Choroid plexus epithelial cell (primary cell): ENCODE measurements at regions not wholly inside any gene's neighbourhood (a gene's known extent, or its start where the extent isn't known, plus 50 kb on each side); places are given as distances from the start of the nearest gene placed in this dataset.

Experiments
- DNase-seq: peaks from one replicate; pipeline ENCODE4 v3.0.0-alpha.2; 2010; ENCODE audit warnings: low read depth
- H3K4me3 ChIP-seq: 2 replicates; pipeline ENCODE4 v1.5.1; 2011; ENCODE audit warnings: low read depth, mild to moderate bottlenecking, control low read depth, low read length, moderate library complexity
- CTCF ChIP-seq: conservative IDR thresholded peaks from 2 replicates; pipeline ENCODE4 v1.5.1; 2011; ENCODE audit warnings: low read depth, mild to moderate bottlenecking, control low read depth, inconsistent platforms, low read length, moderate library complexity

- no peak for TF ChIP-seq CTCF
- H3K4me3 ChIP-seq: no peak overlapping the region
- no peak for DNase-seq
These were observed 497.5 kb downstream of the MAFB start for GRCh38 chr20:40191573-40191972.

DNA sequence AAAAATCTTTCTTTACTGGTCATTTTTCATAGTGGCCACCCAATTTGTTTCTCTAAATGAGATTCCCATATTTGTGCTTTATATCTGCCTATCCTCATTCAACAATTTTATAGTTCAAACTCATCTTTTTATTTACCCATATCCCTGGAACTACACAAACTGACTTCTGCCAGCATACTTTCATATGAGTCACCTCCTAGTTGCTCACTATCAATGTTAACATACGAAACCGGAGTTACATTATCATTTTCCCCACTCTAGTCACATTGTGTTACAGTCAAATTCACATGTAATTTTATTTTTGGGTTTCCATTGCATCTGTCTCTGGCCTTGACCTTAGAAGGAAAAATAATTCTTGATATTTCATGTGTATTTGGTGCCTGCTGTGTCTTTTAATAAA, 499.4 kb downstream of the MAFB start:
- H3K4me3 ChIP-seq: no peak overlapping the region
- peak; percentile 16 for DNase-seq
- no peak for TF ChIP-seq CTCF

DNA sequence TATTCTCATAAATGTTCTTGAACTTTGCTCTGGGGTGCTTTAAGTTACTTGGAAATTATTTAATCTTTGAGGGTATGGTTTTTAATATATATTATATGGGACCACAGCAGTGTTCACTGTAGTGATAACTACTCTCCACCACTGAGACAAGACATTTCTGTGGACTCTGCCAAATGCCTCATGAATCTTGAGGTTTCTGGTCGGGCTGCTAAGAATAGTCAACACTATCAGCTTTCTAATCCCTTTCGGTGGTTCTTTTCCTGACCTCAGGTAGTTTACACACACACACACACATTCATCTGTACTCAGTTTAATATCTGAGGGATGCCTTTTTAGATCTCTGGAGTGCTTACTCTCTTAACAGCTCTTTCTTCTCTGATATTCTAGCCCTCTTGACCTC, 500.7 kb downstream of the MAFB start:
- no peak for TF ChIP-seq CTCF
- no peak for DNase-seq
- no peak overlapping the region for H3K4me3 ChIP-seq

DNA sequence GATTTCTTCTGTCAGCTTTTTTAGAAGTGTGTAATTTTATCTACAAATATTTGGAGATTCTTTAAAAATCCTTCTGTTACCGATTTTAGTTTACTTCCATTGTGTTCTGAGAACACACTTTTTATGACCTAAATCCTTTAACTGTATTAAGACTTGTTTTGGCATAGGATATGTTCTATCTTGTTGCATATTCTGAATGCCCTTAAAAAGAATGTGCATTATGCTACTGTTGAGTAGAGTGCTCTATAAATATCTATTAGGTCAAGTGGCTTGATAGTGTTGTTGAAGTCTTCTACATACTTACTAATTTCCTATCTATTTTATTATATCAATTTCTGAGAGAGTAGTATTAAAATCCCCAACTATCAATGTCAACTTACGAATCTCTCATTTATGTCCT, 502.2 kb downstream of the MAFB start:
- no peak for DNase-seq
- no peak overlapping the region for H3K4me3 ChIP-seq
- no peak for TF ChIP-seq CTCF

GRCh38 chr20:40181676-40182075, 507.4 kb downstream of the MAFB start:
- no peak overlapping the region for H3K4me3 ChIP-seq
- DNase-seq: no peak
- no peak for TF ChIP-seq CTCF

- H3K4me3 ChIP-seq: no peak overlapping the region
- no peak for DNase-seq
- TF ChIP-seq CTCF: no peak
These were observed 512.8 kb downstream of the MAFB start for GRCh38 chr20:40176098-40176841.

DNA sequence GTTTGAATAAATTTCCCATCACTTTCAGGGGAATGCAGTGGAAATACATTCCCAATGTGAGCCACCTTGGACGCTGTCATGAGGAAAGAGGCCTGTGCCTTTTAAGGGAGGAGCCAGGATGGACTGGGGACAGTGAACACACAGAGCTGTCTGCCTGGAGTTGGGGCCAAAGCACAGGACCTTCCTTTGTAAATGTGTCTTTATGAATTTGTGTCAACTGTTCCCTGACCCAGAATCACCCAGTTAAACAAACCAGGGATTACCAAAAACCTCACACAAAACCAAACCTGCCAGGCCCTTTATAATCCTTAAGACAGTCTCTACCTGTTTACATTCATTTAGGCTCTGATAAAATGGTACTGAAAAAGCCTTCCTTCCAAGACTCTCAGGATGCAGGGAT, 513.7 kb downstream of the MAFB start:
- no peak for DNase-seq
- no peak for TF ChIP-seq CTCF
- no peak overlapping the region for H3K4me3 ChIP-seq
